HL-60 (cell line): ENCODE measurements at regions not wholly inside any gene's neighbourhood (a gene's known extent, or its start where the extent isn't known, plus 50 kb on each side); places are given as distances from the start of the nearest gene placed in this dataset.

Experiments
- DNase-seq, 2 experiments: peaks; one replicate each; pipeline ENCODE4 v3.0.0-alpha.2; 2010 to 2020; ENCODE audit warnings: low read depth in 1 of 2, low spot score in 1 of 2
- H3K27ac ChIP-seq: fragments of 250-450 bp; sonication (Bioruptor Pico); replicated peaks from 2 replicates; pipeline ENCODE4 v1.5.1; 2020; ENCODE audit warnings: mild to moderate bottlenecking, moderate library complexity
- H3K27me3 ChIP-seq: fragments of 250-450 bp; sonication (Bioruptor Pico); 2 replicates; pipeline ENCODE4 v1.5.1; 2021; ENCODE audit warnings: mild to moderate bottlenecking, moderate library complexity; ENCODE audit not compliant: insufficient read depth, poor library complexity, severe bottlenecking
- H3K4me3 ChIP-seq: replicated peaks from 2 replicates; pipeline ENCODE4 v1.5.1; 2011; ENCODE audit warnings: mild to moderate bottlenecking, control low read depth, low read length; ENCODE audit not compliant: insufficient read depth
- GABPA ChIP-seq: IDR thresholded peaks from 2 replicates; pipeline ENCODE4 v1.6.1; 2012; ENCODE audit warnings: low read depth
- POLR2AphosphoS5 ChIP-seq: IDR thresholded peaks from 2 replicates; pipeline ENCODE4 v1.6.1; 2012; ENCODE audit warnings: low read depth
- SPI1 ChIP-seq: IDR thresholded peaks from 2 replicates; pipeline ENCODE4 v1.6.1; 2012; ENCODE audit warnings: low read depth, mild to moderate bottlenecking, borderline replicate concordance
- TF ChIP-seq, protein P1 (sequence below): IDR thresholded peaks from one replicate; pipeline ENCODE4 v1.5.1; 2011; ENCODE audit warnings: low read length, control low read depth, inconsistent platforms; ENCODE audit not compliant: insufficient read depth
- TF ChIP-seq, protein P2 (sequence below): IDR thresholded peaks from 2 replicates; pipeline ENCODE4 v1.6.1; 2012; ENCODE audit warnings: low read depth; ENCODE audit not compliant: insufficient replicate concordance

DNA sequence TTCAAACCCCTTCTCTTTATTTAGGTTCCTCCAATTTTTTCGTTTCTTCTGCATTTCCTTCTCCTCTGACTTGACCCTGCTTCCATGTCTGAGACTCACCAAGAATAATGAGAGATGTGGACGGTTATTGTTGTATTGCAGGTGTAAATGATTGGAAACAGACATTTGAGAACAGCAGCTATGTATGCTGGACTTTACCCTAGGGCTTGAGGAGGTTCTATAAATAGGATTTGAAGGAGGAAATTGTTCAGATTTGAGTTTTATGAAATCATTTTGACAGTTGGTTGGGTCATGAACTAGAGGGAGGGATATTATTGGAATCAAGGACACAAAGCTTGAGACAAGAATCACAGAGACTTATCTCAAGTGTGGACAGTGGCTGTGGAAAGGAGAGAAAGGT, 614.6 kb upstream of the CPEB2 start:
- Histone ChIP-seq H3K27me3 (no peaks in the 10 kb centered on the region), H3K27ac (no peak overlapping the region), H3K4me3 (no peak overlapping the region)
- DNase-seq = no peak
- TF ChIP-seq, protein P1, sequence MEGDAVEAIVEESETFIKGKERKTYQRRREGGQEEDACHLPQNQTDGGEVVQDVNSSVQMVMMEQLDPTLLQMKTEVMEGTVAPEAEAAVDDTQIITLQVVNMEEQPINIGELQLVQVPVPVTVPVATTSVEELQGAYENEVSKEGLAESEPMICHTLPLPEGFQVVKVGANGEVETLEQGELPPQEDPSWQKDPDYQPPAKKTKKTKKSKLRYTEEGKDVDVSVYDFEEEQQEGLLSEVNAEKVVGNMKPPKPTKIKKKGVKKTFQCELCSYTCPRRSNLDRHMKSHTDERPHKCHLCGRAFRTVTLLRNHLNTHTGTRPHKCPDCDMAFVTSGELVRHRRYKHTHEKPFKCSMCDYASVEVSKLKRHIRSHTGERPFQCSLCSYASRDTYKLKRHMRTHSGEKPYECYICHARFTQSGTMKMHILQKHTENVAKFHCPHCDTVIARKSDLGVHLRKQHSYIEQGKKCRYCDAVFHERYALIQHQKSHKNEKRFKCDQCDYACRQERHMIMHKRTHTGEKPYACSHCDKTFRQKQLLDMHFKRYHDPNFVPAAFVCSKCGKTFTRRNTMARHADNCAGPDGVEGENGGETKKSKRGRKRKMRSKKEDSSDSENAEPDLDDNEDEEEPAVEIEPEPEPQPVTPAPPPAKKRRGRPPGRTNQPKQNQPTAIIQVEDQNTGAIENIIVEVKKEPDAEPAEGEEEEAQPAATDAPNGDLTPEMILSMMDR = no peak
- TF ChIP-seq POLR2AphosphoS5 (no peak), GABPA (no peak), SPI1 (no peak)
- TF ChIP-seq, protein P2, sequence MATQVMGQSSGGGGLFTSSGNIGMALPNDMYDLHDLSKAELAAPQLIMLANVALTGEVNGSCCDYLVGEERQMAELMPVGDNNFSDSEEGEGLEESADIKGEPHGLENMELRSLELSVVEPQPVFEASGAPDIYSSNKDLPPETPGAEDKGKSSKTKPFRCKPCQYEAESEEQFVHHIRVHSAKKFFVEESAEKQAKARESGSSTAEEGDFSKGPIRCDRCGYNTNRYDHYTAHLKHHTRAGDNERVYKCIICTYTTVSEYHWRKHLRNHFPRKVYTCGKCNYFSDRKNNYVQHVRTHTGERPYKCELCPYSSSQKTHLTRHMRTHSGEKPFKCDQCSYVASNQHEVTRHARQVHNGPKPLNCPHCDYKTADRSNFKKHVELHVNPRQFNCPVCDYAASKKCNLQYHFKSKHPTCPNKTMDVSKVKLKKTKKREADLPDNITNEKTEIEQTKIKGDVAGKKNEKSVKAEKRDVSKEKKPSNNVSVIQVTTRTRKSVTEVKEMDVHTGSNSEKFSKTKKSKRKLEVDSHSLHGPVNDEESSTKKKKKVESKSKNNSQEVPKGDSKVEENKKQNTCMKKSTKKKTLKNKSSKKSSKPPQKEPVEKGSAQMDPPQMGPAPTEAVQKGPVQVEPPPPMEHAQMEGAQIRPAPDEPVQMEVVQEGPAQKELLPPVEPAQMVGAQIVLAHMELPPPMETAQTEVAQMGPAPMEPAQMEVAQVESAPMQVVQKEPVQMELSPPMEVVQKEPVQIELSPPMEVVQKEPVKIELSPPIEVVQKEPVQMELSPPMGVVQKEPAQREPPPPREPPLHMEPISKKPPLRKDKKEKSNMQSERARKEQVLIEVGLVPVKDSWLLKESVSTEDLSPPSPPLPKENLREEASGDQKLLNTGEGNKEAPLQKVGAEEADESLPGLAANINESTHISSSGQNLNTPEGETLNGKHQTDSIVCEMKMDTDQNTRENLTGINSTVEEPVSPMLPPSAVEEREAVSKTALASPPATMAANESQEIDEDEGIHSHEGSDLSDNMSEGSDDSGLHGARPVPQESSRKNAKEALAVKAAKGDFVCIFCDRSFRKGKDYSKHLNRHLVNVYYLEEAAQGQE = no peak

DNA sequence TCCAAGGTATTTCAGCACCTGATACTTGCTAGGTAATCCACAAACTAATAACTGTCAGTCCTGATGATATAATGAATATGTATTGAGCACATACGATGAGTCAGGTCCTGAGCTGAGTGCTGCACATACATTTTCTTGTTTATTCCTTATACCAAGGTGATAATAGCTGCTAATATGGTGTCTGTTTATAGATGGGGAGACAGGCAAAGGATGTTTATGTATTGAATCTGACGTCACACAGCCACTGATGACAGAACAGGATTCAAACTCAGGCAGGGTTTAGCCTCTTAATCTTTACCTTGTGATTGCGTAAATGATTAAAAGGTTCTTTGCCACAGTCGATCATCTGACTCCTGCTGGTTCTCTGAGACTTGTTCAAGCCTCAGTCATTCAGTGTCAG, 609.9 kb upstream of the CPEB2 start:
- TF ChIP-seq, protein P2 = no peak
- TF ChIP-seq GABPA = no peak
- H3K27me3 ChIP-seq = no peaks in the 10 kb centered on the region
- H3K4me3 ChIP-seq = no peak overlapping the region
- H3K27ac ChIP-seq = no peak overlapping the region
- DNase-seq = no peak

DNA sequence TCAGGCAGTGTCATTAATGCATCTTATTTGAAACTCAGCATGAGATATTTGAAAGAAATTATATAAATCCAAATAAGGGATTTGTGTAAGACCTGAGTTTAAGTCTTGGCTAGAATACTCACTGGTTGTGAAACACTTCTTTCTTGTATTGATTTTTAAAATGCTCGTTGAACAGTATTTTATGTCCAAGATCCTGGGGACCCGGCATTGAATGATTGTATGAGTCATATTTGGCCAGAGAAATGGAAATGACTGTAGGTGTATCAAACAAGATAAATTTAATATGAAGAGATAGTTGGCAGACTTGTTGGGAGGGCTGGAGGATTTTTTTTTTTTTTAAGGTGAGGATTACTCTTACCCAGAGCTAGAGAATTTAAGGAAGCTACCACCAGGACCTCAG, 606.1 kb upstream of the CPEB2 start:
- Histone ChIP-seq H3K27me3 (no peaks in the 10 kb centered on the region), H3K27ac (no peak overlapping the region), H3K4me3 (no peak overlapping the region)
- no peak for DNase-seq
- TF ChIP-seq, protein P1 = no peak
- TF ChIP-seq GABPA (no peak), SPI1 (no peak), POLR2AphosphoS5 (no peak)
- TF ChIP-seq, protein P2 = no peak

DNA sequence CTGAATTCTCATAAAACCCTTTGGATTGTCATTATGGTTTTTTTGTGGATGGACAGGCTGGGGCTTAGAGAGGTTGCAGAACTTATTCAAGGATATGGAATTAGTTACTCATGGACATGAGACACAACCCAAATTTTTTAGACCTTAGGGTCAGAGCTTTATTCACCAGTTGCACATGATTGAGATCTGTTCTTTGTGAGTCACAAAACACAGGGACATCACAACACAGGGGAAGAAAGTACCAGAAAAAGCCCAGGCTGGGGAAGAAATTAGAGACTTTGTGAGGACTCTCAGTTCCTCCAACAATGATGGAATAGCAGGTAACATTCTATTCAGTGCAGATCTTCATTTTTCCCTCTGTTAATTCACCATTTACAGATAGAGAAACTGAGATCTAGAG, 602.4 kb upstream of the CPEB2 start:
- Histone ChIP-seq H3K27me3 (no peaks in the 10 kb centered on the region), H3K4me3 (no peak overlapping the region), H3K27ac (no peak overlapping the region)
- TF ChIP-seq, protein P2 = no peak
- TF ChIP-seq, protein P1 = no peak
- no peak for TF ChIP-seq POLR2AphosphoS5
- TF ChIP-seq GABPA = no peak
- TF ChIP-seq SPI1 = no peak
- no peak for DNase-seq
